Thyroid gland (tissue), 4 donors: ENCODE measurements at regions not wholly inside any gene's neighbourhood (a gene's known extent, or its start where the extent isn't known, plus 50 kb on each side); places are given as distances from the start of the nearest gene placed in this dataset.

ENCODE experiments used
- CTCF ChIP-seq, 6 experiments: fragments of 200-600 bp in 3 of 6; fragments of 450-650 bp in 3 of 6; sonication (generic) in 3 of 6; IDR thresholded peaks; one replicate each; pipeline ENCODE4 v1.5.1; 2016 to 2019; ENCODE audit warnings: antibody characterized with exemption in 6 of 6, mild to moderate bottlenecking in 2 of 6, inconsistent platforms in 1 of 6, moderate library complexity in 1 of 6
- POLR2A ChIP-seq, 2 donors: fragments of 450-650 bp; IDR thresholded peaks; one replicate each; pipeline ENCODE4 v1.6.1; 2017; ENCODE audit warnings: antibody characterized with exemption in 2 of 2, mild to moderate bottlenecking in 2 of 2, moderate library complexity in 1 of 2

- TF ChIP-seq CTCF (IDR thresholded peaks at IDR 0.05), result no peak
- TF ChIP-seq POLR2A (IDR thresholded peaks at IDR 0.05), result no peak
These were observed 252.6 kb downstream of the ANKRD50 start for GRCh38 chr4:124459941-124460310.
